ENCODE measurements at regions not wholly inside any gene's neighbourhood (a gene's known extent, or its start where the extent isn't known, plus 50 kb on each side); places are given as distances from the start of the nearest gene placed in this dataset.

GRCh38 chr1:72917920-72918319, 635.6 kb upstream of the NEGR1 start:
- no peak for DNase-seq

GRCh38 chr1:72915581-72915980, 633.2 kb upstream of the NEGR1 start:
- DNase-seq = peak; percentile 66

GRCh38 chr1:72911656-72912055, 629.3 kb upstream of the NEGR1 start:
- no peak for DNase-seq

- peak; percentile 45 for DNase-seq
Measured at GRCh38 chr1:72896256-72896655, 613.9 kb upstream of the NEGR1 start.

GRCh38 chr1:72892461-72892860, 610.1 kb upstream of the NEGR1 start:
- no peak for DNase-seq

- DNase-seq = no peak
Measured at GRCh38 chr1:72891976-72892375, 609.6 kb upstream of the NEGR1 start.

GRCh38 chr1:72885841-72886240, 603.5 kb upstream of the NEGR1 start:
- DNase-seq = peak; percentile 14

GRCh38 chr1:72885017-72885416, 602.7 kb upstream of the NEGR1 start:
- no peak for DNase-seq

GRCh38 chr1:72869873-72870272, 587.5 kb upstream of the NEGR1 start:
- no peak for DNase-seq

- DNase-seq = no peak
Measured at GRCh38 chr1:72869441-72869840, 587.1 kb upstream of the NEGR1 start.

GRCh38 chr1:72851597-72851996, 569.3 kb upstream of the NEGR1 start:
- DNase-seq = no peak

GRCh38 chr1:72848997-72849396, 566.7 kb upstream of the NEGR1 start:
- no peak for DNase-seq

- DNase-seq = no peak
Measured at GRCh38 chr1:72847651-72848050, 565.3 kb upstream of the NEGR1 start.

GRCh38 chr1:72846476-72847278, 564.3 kb upstream of the NEGR1 start:
- peak; percentile 5 for DNase-seq

- DNase-seq = no peak
Measured at GRCh38 chr1:72845981-72846380, 563.6 kb upstream of the NEGR1 start.

GRCh38 chr1:72845381-72845780, 563.0 kb upstream of the NEGR1 start:
- no peak for DNase-seq

GRCh38 chr1:72837781-72838180, 555.4 kb upstream of the NEGR1 start:
- no peak for DNase-seq

GRCh38 chr1:72830606-72831390, 548.5 kb upstream of the NEGR1 start:
- no peak for DNase-seq

GRCh38 chr1:72827278-72827677, 544.9 kb upstream of the NEGR1 start:
- no peak for DNase-seq

GRCh38 chr1:72804541-72804940, 522.2 kb upstream of the NEGR1 start:
- DNase-seq = no peak

GRCh38 chr1:72781038-72781437, 498.7 kb upstream of the NEGR1 start:
- no peak for DNase-seq

- DNase-seq = no peak
Measured at GRCh38 chr1:72780212-72780611, 497.9 kb upstream of the NEGR1 start.

GRCh38 chr1:72777918-72778317, 495.6 kb upstream of the NEGR1 start:
- no peak for DNase-seq

GRCh38 chr1:72763481-72763880, 481.1 kb upstream of the NEGR1 start:
- no peak for DNase-seq

Data from NCI-H1105 treated with DMSO at 0.1 percent for 48 hours (cell line).